ENCODE measurements at regions not wholly inside any gene's neighbourhood (a gene's known extent, or its start where the extent isn't known, plus 50 kb on each side); places are given as distances from the start of the nearest gene placed in this dataset.

DNA sequence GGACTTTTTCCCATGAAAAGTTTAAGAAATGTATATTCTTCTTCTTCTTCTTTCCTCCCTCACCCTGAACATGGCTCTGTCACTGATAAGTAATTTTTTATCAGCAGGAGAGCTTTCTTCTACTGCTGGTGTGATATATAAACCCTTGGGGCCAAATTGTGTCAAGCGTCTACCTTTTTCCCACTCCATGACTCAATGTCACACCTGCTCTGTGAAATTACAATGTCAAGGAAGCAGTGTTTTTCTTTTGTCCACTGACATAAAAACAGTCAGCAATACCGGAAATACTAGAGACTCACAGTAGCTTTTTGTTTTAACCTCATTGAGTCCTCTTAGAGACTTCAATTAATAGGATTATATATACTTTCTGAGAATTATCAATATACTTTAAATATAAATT lies 416.2 kb upstream of the ADGRL4 start:
- DNase-seq (ENCODE audit: low spot score) = no peak
- intact Hi-C loops (cut with DNase I) = no loop called here

GRCh38 chr1:79398501-79398900 lies 392.0 kb upstream of the ADGRL4 start:
- no peak for DNase-seq (ENCODE audit: low spot score)
- intact Hi-C loops (cut with DNase I) = no loop called here

DNA sequence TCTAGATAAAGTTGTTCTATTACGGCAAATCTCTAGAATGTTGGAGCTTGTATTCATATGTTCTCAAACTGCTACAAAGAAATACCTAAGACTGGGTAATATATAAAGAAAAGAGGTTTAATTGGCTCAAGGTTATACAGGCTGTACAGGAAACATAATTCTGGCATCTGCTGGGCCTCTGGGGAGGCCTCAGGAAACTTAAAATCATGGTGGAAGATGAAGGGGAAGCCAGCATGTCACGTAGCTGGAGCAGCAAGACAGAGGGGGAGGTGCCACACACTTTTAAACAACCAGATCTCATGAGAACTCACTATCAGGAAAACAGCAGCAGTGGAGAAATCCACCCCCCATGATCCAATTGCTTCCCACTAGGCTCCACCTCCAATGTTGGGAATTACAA lies 390.4 kb upstream of the ADGRL4 start:
- intact Hi-C loops (cut with DNase I) = no loop called here
- no peak for DNase-seq (ENCODE audit: low spot score)

- no peak for DNase-seq (ENCODE audit: low spot score)
- intact Hi-C loops (cut with DNase I) = no loop called here
Measured at GRCh38 chr1:79388694-79389361, 382.3 kb upstream of the ADGRL4 start.

DNA sequence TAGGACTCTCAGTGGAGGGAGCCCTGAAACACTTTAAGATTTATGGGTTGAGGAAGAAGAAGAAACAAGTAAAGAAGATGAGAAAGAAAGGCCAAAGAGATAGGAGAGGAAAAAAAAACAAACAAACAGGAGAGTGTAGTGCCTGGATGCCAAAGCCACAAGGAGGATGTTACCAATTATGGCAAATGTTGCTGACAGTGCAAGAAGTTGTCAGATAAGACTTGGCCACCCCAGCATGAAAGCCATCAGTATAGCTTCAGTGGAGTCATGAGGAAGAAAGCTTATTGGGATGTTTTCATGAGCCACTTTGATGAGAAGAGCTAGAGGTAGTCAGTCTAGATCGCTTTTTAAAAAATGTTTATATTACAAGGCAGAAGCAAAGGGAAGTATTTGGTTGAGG lies 380.2 kb upstream of the ADGRL4 start:
- intact Hi-C loops (cut with DNase I) = no loop called here
- DNase-seq (ENCODE audit: low spot score) = no peak

GRCh38 chr1:79380078-79380477 lies 373.5 kb upstream of the ADGRL4 start:
- no peak for DNase-seq (ENCODE audit: low spot score)
- intact Hi-C loops (cut with DNase I) = no loop called here

GRCh38 chr1:79376106-79376505 lies 369.6 kb upstream of the ADGRL4 start:
- no peak for DNase-seq (ENCODE audit: low spot score)
- intact Hi-C loops (cut with DNase I) = no loop called here

GRCh38 chr1:79375352-79375751 lies 368.8 kb upstream of the ADGRL4 start:
- no peak for DNase-seq (ENCODE audit: low spot score)
- intact Hi-C loops (cut with DNase I) = no loop called here

DNA sequence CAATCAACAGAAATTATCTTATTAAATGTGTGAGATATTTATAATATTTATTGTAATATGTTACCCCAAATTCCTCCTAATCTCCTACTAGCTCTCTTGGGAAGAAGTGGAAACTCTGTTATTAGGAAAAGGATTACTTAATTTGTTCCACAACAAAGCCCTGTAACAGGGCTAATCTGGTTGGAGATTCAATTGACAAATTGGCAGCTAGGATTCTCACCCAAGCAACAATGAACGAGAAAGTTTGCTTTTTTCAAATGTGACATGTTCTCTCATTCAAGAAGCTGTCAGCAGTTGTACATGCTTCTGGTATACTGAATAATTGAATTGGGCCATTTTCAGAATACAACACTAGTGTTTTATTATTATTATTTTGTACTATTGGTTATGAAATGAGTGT lies 367.9 kb upstream of the ADGRL4 start:
- intact Hi-C loops (cut with DNase I) = no loop called here

GRCh38 chr1:79373481-79374125 lies 367.1 kb upstream of the ADGRL4 start:
- intact Hi-C loops (cut with DNase I) = no loop called here
- DNase-seq (ENCODE audit: low spot score) = no peak

More for the DNA sequence above, 367.9 kb upstream of the ADGRL4 start:
- DNase-seq (ENCODE audit: low spot score) = no peak

- DNase-seq (ENCODE audit: low spot score) = no peak
- intact Hi-C loops (cut with DNase I) = no loop called here
Measured at GRCh38 chr1:79371802-79372201, 365.3 kb upstream of the ADGRL4 start.

DNA sequence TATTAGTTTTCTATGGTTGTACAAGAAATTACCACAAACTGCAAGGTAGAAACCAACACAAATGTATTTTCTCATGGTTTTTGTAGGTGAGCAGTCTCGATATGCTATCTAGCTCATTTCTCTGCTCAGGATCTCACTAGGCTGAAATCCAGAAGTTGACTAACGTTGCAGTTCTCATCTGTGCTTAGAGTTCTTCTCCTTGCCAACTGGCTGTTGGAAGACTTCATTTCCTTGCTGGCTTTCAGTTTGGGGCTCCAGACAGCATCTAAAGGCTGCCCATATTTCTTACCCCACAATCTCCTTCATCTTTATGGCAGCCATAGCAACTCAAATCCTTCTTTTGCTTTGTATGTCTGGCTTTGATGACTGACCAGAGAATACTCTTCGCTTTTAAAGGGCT lies 362.6 kb upstream of the ADGRL4 start:
- intact Hi-C loops (cut with DNase I) = no loop called here
- no peak for DNase-seq (ENCODE audit: low spot score)

DNA sequence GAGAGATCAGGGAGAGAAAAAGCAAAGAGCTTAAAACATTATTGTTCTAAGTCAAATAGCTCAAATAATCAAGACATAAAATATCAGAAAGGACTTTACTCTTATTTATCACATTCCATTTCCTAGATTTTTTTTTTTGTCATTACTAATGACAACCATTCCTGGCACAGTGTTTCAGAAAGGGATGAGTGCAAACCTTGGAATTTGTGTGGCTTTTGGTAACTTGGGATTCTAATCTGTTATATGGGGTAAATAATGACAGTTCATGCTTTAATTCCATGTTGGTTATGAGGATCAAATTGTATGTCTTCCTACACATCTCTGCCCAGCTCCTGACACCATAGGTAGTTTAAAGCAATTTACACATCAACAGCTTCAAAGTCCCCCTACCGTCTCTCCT lies 358.4 kb upstream of the ADGRL4 start:
- intact Hi-C loops (cut with DNase I) = no loop called here
- DNase-seq (ENCODE audit: low spot score) = no peak

DNA sequence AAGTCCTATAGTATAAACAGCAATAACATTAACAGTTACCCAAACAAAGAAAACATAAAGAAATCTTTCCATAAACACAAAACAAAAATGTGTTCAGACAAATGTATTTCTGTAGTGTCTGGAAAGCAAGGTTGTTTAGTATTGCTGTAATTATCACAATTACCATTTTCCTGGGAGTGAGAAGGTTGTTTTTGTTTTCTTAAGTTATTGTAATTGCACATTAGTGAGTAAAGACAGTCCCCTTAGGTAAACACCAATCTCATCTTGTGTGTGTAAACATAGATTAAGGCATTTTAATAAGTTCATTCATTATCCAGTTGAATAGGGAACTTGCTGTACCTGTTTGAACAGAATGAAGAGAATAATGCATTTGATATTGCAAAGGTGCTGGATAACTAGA lies 356.9 kb upstream of the ADGRL4 start:
- DNase-seq (ENCODE audit: low spot score) = no peak
- intact Hi-C loops (cut with DNase I) = no loop called here

DNA sequence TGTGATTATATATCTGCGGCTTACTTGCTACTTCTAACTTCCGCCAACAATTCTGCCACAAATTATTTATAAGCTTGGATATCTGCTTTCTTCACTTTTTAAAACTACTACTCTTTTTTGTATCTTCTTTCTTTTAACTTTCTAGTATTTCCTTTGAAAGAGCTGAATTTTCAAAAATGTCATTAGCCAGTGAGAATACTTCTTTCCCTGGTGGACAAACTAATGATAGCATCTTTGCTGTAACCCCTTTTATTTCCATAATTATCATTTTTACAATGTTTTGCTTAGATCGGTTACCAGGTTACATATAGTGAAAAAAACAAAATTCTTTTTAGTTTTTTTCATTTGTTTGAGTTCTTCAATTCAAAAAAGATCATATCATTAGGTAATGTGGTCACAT lies 355.9 kb upstream of the ADGRL4 start:
- intact Hi-C loops (cut with DNase I) = no loop called here

DNA sequence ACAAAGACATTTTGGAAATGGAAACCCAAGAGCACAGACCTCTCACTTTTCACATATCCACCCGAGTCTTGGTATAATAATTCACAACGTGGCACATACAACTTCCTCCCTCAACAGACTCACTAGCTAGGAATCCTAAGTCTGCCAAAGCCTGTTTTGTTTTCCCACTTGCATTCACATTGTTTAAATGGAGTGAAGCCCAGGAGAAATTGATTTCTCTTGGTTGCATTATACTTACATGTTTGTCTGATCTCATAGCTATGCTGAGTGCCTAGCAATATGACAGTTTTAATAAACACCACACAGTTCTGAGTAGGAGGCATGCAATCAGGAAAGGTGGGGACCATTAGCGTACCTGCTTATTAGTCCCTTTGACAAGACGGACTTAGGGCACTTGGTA lies 348.6 kb upstream of the ADGRL4 start:
- intact Hi-C loops (cut with DNase I) = no loop called here
- DNase-seq (ENCODE audit: low spot score) = no peak

More for the DNA sequence above, 355.9 kb upstream of the ADGRL4 start:
- DNase-seq (ENCODE audit: low spot score) = no peak

GRCh38 chr1:79353224-79353623 lies 346.7 kb upstream of the ADGRL4 start:
- DNase-seq (ENCODE audit: low spot score) = no peak
- intact Hi-C loops (cut with DNase I) = loop anchor here (5.0 kb wide), 1 partner anchor 516 kb away; no protein-coding TSS in a partner anchor

DNA sequence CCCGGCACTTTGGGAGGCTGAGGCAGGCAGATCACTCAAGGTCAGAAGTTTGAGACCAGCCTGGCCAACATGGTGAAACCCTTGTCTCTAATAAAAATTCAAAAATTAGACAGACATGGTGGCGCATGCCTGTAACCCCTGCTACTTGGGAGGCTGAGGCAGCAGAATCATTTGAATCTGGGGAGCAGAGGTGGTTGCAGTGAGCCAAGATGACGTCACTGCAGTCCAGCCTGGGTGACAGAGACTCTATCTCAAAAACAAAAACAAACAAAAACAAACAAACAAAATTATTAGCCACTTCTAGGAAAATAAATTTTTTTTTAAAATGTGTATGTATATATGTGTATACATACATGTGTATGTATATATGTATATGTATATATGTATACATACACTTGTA lies 320.3 kb upstream of the ADGRL4 start:
- intact Hi-C loops (cut with DNase I) = no loop called here
- no peak for DNase-seq (ENCODE audit: low spot score)

DNA sequence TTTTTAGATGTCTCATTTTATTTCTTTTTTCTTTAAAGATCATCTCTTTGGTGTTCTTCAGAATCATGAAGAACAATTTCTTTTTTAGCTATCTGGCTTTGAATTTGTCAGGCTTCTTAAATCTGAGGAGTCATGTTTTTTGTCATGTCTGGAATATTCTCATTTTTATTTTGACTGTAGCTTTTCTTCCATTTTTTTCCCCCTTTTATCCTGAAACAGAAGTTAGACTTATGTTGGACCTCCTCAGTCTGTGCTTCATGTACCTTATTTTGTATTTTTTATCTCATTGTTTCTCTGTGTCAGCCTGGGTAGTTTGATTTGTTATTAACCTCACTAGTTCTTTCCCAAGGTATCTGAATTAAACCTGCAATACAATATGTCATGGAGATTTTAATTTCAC lies 319.2 kb upstream of the ADGRL4 start:
- DNase-seq (ENCODE audit: low spot score) = no peak
- intact Hi-C loops (cut with DNase I) = no loop called here

DNA sequence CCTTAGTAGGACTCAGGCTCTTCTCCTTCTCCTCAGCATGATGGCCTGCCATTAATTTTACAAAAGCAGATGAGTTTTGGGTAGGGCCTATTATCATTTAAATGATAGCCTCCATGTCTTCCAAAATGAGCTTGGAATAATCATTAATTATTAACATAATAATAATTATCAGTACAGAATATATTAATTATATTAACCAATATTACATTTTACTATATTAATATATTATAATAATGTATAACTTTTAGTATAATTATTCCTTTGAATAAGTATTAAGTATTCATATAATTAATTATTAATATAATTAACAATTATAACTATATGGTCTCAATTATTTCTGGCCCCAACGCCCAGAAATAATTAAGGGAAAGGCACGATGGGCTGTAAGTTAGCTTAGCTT lies 318.6 kb upstream of the ADGRL4 start:
- DNase-seq (ENCODE audit: low spot score) = no peak
- intact Hi-C loops (cut with DNase I) = no loop called here

DNA sequence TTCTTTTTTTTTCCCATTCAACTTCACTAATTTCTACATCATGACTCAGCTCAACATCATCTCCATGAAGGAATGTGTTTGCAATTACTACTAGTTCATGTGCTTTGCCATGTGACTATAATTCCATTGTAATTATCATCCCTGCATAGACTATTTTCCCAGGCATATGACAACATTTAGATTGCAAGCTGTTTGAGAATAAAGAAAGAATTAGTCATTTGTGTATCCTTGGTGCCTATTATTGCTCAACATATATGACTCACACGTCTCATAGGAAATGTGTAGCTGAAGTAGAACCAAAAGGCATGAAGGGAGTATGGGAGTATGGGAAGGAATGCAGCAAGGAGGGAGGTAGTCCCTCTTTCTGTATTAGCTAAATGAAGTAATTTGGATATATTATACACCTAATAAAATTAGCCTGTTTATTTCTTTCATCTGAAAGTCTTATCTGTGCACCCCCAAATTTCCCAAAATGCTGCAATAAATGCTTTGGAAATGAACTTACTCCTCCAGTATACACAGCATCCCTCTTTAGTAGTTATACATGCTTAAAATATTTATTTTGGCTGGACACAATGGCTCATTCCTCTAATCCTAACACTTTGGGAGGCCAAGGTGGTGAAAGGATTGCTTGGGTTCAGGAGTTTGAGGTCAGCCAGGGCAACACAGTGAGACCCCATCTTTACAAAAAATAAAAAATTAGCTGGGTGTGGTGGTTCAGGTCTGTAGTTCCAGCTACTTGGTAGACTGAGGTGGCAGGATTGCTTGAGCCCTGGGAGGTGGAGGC lies 316.9 kb upstream of the ADGRL4 start:
- DNase-seq (ENCODE audit: low spot score) = no peak

More for the DNA sequence above, 316.9 kb upstream of the ADGRL4 start:
- intact Hi-C loops (cut with DNase I) = no loop called here
